Osteocyte (in vitro differentiated cells): ENCODE measurements at regions not wholly inside any gene's neighbourhood (a gene's known extent, or its start where the extent isn't known, plus 50 kb on each side); places are given as distances from the start of the nearest gene placed in this dataset.
"Not testable (repeated sequence)": the region's sequence is repeated elsewhere in the genome, so short reads cannot be mapped to it uniquely, and the experiment has no call there.

ENCODE experiments used
- DNase-seq: peaks from one replicate; pipeline ENCODE4 v3.0.0; 2021; ENCODE audit warnings: mixed read lengths; ENCODE audit not compliant: unreplicated experiment; ENCODE audit errors: extremely low spot score
- H3K27ac Mint-ChIP-seq: one replicate; pipeline ENCODE4 v1.8.0; 2021; ENCODE audit warnings: mild to moderate bottlenecking, mixed read lengths; ENCODE audit not compliant: unreplicated experiment
- H3K27me3 Mint-ChIP-seq: one replicate; pipeline ENCODE4 v1.8.0; 2021; ENCODE audit warnings: mixed read lengths; ENCODE audit not compliant: unreplicated experiment
- H3K36me3 Mint-ChIP-seq: one replicate; pipeline ENCODE4 v1.8.0; 2021; ENCODE audit warnings: mixed read lengths; ENCODE audit not compliant: unreplicated experiment
- H3K4me1 Mint-ChIP-seq: one replicate; pipeline ENCODE4 v1.8.0; 2021; ENCODE audit warnings: mixed read lengths; ENCODE audit not compliant: unreplicated experiment
- H3K4me3 Mint-ChIP-seq: one replicate; pipeline ENCODE4 v1.8.0; 2021; ENCODE audit warnings: mild to moderate bottlenecking, moderate library complexity, mixed read lengths; ENCODE audit not compliant: unreplicated experiment
- H3K9me3 Mint-ChIP-seq: one replicate; pipeline ENCODE4 v1.8.0; 2021; ENCODE audit warnings: mixed read lengths; ENCODE audit not compliant: unreplicated experiment
- TF ChIP-seq, protein P1 (sequence below): fragments of 200-600 bp; sonication (generic); IDR thresholded peaks from 2 replicates; pipeline ENCODE4 v1.5.0; 2021; ENCODE audit warnings: antibody characterized with exemption, mild to moderate bottlenecking, moderate library complexity

GRCh38 chr10:133785846-133786602 is 159.4 kb upstream of the FRG2B start:
- H3K36me3 Mint-ChIP-seq, H3K4me1 Mint-ChIP-seq, H3K9me3 Mint-ChIP-seq, H3K4me3 Mint-ChIP-seq, H3K27me3 Mint-ChIP-seq, H3K27ac Mint-ChIP-seq: not testable (repeated sequence)
- TF ChIP-seq, protein P1, sequence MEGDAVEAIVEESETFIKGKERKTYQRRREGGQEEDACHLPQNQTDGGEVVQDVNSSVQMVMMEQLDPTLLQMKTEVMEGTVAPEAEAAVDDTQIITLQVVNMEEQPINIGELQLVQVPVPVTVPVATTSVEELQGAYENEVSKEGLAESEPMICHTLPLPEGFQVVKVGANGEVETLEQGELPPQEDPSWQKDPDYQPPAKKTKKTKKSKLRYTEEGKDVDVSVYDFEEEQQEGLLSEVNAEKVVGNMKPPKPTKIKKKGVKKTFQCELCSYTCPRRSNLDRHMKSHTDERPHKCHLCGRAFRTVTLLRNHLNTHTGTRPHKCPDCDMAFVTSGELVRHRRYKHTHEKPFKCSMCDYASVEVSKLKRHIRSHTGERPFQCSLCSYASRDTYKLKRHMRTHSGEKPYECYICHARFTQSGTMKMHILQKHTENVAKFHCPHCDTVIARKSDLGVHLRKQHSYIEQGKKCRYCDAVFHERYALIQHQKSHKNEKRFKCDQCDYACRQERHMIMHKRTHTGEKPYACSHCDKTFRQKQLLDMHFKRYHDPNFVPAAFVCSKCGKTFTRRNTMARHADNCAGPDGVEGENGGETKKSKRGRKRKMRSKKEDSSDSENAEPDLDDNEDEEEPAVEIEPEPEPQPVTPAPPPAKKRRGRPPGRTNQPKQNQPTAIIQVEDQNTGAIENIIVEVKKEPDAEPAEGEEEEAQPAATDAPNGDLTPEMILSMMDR, result peak; percentile 20
- peak; percentile 36 for DNase-seq

DNA sequence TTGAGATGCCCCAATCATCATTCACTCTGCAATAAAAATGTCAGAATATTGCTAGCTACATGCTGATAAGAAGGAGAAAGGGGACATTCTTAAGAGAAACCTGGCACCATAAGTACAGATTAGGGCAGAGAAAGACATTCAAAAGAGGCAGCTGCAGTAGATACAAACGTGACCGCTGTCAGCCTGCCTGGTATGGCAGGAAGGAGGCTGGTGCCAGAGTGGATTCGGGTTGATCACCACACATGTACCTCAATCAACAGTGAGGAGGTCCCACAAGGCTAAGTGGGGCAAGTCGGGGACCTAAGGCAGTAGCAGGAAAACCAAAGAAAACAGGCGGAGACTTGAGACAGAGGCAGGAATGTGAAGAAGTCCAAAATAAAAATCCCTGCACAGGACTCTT is 158.6 kb upstream of the FRG2B start:
- not testable (repeated sequence) for H3K4me3 Mint-ChIP-seq, H3K9me3 Mint-ChIP-seq, H3K36me3 Mint-ChIP-seq, H3K27ac Mint-ChIP-seq, H3K4me1 Mint-ChIP-seq, H3K27me3 Mint-ChIP-seq
- DNase-seq, result peak; percentile 53

GRCh38 chr10:133765308-133765707 is 138.7 kb upstream of the FRG2B start:
- not testable (repeated sequence) for H3K27me3 Mint-ChIP-seq, H3K9me3 Mint-ChIP-seq, H3K36me3 Mint-ChIP-seq, DNase-seq, H3K27ac Mint-ChIP-seq, H3K4me3 Mint-ChIP-seq, H3K4me1 Mint-ChIP-seq

DNA sequence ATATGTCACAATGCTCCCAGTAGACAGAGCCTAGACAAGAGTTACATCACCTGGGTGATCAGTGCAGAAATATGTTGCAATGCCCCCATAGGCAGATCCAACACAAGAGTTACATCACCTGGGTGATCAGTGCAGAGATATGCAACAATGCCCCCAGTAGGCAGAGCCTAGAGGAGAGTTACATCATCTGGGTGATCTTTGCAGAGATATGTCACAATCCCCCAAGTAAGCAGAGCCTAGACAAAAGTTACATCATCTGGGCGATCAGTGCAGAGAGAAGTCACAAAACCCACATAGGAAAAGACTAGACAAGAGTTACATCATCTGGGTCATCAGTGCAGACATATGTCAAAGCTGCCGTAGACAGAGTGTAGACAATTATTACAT is 138.2 kb upstream of the FRG2B start:
- H3K9me3 Mint-ChIP-seq, H3K27ac Mint-ChIP-seq, H3K4me3 Mint-ChIP-seq, H3K4me1 Mint-ChIP-seq, H3K36me3 Mint-ChIP-seq, DNase-seq, H3K27me3 Mint-ChIP-seq: not testable (repeated sequence)

DNA sequence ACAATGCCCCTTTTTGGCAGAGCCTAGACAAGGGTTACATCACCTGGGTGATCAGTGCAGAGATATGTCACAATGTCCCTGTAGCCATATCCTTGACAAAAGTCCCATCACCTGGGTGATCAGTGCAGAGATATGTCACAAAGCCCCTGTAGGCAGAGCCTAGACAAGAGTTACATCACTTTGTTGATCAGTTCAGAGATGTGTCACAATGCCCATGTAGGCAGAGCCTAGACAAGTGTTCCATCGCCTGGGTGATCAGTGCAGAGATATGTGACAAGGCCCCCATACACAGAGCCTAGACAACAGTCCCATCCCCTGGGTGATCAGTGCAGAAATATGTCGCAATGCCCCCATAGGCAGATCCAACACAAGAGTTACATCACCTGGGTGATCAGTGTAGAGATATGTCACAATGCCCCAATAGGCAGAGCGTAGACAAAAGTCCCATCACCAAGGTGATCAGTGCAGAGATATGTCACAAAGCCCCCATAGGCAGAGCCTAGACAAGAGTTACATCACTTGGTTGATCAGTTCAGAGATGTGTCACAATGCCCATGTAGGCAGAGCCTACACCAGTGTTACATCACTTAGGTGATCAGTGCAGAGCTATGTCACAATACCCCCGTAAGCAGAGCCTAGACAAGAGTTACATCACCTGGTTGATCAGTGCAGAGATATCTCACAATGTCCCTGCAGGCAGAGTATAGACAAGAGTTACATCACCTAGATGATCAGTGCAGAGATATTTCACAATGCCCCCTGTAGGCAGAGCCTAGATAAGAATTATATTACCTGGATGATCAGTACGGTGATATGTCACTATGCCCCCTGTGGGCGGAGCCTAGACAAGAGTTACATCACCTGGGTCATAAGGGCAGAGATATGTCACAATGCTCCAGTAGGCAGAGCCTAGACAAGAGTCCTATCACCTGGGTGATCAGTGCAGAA is 137.6 kb upstream of the FRG2B start:
- not testable (repeated sequence) for H3K27me3 Mint-ChIP-seq, H3K4me3 Mint-ChIP-seq, H3K9me3 Mint-ChIP-seq, H3K4me1 Mint-ChIP-seq, H3K27ac Mint-ChIP-seq, H3K36me3 Mint-ChIP-seq
- peak; percentile 56 for DNase-seq

DNA sequence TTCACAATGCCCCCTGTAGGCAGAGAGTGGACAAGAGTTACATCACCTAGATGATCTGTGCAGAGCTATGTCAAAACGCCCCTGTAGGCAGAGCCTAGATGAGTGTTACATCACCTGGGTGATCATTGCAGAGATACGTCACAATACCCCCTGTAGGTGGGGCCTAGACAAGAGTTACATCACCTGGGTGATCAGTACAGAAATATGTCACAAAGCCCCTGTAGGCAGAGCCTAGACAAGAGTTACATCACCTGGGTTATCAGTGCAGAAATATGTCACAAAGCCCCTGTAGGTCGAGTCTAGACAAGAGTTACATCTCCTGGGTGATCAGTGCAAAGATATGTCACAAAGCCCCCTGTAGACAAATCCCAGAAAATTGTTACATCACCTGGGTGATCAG is 136.6 kb upstream of the FRG2B start:
- not testable (repeated sequence) for H3K4me3 Mint-ChIP-seq, DNase-seq, H3K27ac Mint-ChIP-seq, H3K4me1 Mint-ChIP-seq, H3K27me3 Mint-ChIP-seq, H3K9me3 Mint-ChIP-seq, H3K36me3 Mint-ChIP-seq

DNA sequence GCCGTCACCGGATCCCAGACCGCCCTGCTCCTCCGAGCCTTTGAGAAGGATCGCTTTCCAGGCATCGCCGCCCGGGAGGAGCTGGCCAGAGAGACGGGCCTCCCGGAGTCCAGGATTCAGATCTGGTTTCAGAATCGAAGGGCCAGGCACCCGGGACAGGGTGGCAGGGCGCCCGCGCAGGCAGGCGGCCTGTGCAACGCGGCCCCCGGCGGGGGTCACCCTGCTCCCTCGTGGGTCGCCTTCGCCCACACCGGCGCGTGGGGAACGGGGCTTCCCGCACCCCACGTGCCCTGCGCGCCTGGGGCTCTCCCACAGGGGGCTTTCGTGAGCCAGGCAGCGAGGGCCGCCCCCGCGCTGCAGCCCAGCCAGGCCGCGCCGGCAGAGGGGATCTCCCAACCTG is 127.0 kb upstream of the FRG2B start:
- H3K4me3 Mint-ChIP-seq, H3K9me3 Mint-ChIP-seq, H3K27me3 Mint-ChIP-seq, H3K36me3 Mint-ChIP-seq, DNase-seq, H3K4me1 Mint-ChIP-seq, H3K27ac Mint-ChIP-seq: not testable (repeated sequence)
